Fibroblast of upper back skin (primary cell): ENCODE measurements at regions not wholly inside any gene's neighbourhood (a gene's known extent, or its start where the extent isn't known, plus 50 kb on each side); places are given as distances from the start of the nearest gene placed in this dataset.
A peak's percentile ranks its signal among the peaks of the same experiment; 100 is the strongest.

Experiments
- DNase-seq: peaks from one replicate; pipeline ENCODE4 v3.0.0-alpha.2; 2013

DNA sequence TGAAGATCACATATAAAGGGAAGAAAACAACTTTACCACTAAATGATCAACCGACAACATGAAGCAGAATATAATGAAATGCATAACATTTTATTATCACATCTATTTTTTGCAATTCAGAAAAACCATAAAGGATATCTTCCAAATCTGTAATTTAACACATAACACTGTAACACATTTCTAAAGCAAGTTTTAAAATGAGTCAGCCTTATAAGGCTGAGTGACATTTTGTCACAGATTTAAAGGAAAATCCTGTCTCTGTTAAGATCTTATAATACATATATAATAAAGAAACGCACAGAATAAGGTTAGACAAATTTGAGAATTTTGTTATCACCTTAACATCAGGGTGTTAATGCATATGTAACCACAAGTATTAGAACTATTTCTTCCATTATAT, 198.4 kb upstream of the RASA1 start:
- no peak for DNase-seq

- peak; percentile 76 for DNase-seq
These were observed 197.6 kb upstream of the RASA1 start for GRCh38 chr5:87069974-87070608.

DNA sequence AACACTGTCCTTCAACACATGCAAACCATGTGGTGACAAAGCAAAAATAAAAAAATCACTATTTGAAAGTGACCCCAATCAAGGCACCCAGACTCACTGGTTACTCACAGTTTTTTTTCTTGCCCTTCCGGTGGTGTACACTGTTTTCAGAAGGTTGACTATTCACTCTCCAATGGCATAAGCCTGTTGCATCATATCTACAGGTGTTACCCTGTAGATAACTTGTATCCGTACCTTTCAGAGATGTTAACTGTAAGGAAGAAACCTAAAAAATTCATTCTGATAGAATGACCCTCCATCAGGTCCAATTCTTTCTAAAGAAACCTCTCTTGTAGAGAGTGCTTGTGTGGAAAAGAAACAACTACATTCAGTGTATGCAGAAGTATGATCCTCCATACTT, 193.6 kb upstream of the RASA1 start:
- no peak for DNase-seq

DNA sequence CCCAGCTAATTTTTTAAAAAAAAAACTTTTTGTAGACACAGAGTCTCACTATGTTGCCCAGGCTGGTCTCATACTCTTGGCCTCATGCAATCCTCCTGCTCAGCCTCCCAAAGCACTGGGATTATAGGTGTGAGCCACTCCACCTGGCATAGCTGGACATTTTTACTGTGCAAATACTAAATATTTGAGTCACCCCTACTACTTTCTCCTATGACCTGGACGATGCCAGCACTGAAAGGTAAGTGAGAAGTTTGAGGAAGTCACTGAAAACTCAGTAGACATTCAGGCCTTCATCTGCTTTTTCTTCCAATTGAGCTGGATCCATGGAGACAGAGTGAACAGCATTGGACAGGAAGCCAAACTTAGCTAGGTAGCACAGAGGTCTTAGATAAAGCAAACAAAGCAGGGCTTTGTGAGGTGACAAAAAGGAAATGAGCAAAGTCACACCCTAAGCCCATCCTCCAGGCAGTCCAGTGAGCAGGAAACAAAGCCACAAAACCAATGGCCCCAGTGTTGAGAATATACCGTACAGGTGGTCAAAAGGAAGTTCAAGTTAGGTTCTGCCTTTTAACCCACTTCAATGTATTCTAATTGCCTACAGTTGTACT, 192.6 kb upstream of the RASA1 start:
- DNase-seq, result no peak

DNA sequence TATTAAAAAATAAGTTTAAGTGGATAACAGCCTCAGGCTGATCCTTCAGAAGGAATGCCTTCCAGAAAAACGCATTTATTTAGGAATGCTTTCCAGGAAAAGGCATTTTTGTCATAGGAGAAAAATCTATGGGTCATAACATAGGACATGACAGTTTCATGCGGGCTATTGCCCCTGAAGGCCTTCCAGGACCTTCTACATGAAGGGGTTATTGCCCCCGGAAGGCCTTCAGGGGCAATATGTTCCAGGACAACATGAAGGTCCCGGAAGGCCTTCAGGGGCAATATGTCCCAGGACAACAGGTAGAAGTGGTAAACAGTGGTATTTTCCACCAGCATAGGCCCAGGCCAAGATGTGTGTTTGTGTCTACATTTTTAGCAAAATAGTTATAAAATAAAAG, 191.3 kb upstream of the RASA1 start:
- DNase-seq, result no peak

DNA sequence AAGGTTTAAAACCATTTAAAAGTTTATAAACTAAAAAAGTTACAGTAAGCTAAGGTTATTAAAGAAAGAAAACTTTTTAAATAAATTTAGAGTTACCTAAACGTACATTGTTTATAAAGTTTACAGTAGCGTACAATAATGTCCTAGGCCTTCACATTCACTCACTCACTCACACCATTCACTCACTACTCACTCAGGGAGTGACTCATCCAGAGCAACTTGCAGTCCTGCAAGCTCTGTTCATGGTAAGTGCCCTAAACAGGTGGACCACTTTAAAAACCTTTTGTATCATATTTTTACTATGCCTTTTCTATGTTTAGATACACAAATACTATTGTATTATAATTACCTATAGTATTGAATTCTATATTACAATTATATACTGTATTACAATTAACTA, 190.8 kb upstream of the RASA1 start:
- peak; percentile 19 for DNase-seq

DNA sequence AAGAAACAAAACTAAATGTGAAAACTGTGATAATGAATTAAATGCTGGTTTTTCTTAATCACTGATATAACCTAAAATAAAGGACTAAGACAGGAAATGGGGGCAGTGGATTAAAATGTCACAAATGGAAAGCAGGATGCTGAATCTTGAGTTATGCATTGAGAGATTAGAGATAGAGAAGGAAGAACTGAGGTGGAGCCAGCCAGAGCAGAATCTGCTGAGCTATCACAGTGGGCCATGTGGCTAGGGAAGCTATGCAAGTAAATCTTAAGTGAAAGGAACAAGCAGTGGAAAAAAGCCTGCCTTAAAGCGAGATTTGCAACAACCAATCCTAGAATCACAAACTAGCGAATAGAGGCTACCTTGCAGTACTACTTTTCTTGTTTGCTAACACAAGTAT, 188.5 kb upstream of the RASA1 start:
- no peak for DNase-seq

GRCh38 chr5:87081016-87081415, 186.7 kb upstream of the RASA1 start:
- no peak for DNase-seq

GRCh38 chr5:87081511-87082372, 185.9 kb upstream of the RASA1 start:
- DNase-seq, result no peak

DNA sequence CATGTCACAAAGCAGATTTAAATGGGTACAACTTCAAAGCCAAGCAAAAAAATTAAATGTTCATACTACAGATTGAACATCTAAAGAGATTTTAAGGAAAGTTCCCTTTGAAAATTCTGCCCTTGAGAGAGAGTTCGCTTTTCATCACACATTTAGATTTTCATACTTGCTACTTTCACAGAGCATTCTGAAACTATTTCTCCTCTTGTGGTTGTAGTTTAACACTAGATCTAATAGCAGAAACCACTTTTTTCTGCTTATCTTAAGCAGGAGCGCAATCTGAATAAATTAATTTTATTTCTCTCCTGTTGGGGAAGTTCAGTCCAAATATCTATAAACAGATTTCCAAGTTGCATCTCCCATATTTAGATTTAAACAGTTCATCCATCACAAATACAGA, 173.3 kb upstream of the RASA1 start:
- no peak for DNase-seq

DNA sequence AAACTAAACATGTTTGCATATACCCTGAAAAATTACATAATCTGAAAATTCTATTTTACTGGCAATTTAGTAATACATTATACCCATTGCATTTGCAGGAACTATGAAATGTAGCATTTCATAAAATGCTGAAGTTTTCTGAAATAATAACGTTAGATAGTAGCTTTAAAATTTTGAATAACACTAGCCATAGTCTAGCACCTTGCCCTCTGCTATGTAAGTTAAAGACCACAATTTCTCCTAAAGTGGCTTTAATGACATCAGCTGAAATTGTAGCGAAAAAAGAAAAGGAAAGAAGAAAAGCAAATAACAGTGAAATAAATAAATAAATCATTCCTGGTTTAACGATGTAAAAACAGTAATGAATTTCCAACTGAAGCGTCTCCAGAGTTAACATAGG, 172.8 kb upstream of the RASA1 start:
- no peak for DNase-seq

DNA sequence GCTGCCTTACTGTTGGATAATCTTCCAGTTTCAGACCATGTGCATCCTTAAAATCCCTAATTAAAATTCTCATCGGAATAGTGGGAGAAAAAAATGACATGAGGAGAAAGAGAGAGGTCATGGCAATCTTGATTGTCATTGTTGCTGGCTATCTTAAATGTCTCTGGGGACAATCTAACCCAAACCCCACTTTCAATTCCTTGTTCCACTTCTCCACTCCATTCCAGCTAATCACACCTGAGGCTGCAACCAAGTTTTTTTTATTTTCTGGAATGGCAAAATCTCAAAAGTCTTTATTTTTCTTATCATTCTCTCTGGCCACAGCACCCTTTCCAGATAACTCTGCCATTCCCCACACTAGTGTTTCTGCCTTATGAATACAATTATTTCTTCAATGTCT, 171.9 kb upstream of the RASA1 start:
- no peak for DNase-seq

- DNase-seq, result no peak
These were observed 170.0 kb upstream of the RASA1 start for GRCh38 chr5:87097664-87098063.

DNA sequence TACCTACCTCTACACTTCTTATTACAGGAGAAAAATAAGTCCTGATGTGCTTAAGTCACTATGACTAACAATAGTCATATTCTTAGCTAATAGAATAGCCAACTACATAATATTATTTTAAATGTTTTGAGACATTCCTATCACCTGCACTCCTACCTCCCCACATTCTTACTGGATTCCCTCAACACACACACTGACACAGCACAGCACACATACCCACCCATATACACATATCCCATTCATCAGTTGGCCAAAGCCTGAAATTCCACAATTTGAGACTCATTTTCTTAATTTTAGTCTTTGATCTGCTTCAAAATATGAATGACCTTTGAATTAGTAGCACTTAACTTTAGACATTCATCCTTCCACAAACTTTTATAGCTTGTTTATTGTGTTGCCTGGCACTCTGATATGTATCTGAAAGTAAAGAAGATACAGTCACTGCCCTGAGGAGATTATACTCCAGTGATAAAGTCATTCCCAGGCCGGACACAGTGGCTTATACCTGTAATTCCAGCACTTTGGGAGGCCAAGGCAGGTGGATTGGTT, 168.3 kb upstream of the RASA1 start:
- no peak for DNase-seq

DNA sequence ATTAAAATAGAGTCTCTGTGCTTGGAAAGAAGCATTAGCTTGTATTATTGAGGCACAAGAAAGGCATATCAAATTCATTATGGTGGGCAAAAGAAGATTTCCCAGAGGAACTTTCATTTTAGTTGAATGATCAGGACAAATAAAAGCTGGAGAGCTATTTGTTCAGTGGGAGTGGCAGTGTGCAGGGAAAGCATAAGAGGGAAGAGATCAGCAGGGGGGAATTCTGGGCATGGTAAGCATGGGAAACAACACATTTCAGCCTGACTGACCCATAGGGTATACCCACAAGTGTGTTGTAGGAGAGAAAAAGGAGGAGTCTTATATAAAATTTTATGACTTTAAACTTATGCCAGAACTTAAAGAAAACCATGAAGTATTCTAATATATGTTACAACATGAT, 167.7 kb upstream of the RASA1 start:
- DNase-seq, result no peak

DNA sequence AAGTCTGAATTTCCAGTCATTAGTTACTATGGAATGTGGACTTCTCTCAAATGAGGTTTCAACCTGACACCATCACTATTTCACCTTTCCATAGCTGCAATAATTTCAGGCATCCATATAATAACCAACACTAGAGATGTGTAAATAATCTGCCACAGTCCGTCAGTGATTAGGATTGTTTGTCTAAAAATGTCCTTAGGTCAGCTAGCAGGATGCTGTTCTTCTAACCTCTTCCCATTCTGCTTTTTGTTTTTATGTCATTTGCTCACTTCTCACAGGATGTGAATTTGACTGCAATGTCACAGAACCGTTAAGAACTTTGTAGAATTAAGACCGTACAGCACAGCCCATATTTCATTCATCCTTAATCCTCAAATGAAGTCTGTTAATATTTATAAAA, 166.4 kb upstream of the RASA1 start:
- DNase-seq, result no peak

GRCh38 chr5:87102841-87103240, 164.8 kb upstream of the RASA1 start:
- DNase-seq, result no peak

DNA sequence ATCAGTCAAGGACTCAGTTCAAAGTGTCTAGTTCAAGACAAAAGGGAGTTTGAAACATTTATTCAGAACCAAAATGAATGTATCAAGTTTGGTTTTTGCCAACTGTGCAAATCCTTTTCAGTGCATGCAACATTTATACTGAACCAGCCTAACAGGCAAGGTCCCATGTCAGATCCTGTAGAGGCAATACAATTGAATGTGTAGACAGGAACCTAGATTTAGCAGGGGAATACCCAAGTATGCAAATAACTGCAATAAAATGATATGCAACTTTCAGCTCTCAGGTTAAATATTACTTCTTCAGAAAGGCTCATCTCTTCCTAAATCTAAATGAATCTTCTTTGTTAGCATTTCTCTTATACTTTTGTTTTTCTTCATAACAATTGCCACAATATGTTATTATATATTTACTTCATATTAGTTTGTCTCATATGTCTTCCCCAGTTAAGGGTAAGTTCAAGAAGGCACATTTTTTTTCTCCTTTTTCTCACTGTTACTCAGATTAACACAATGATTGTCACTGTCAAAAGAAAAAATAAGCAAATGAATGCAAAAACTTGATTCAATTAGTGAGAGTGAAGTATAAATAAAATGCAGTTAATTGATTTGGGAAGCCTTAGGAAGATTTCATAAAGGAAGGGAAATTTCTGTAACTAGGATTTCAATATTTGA, 163.9 kb upstream of the RASA1 start:
- no peak for DNase-seq

GRCh38 chr5:87105577-87105976, 162.1 kb upstream of the RASA1 start:
- DNase-seq, result no peak

DNA sequence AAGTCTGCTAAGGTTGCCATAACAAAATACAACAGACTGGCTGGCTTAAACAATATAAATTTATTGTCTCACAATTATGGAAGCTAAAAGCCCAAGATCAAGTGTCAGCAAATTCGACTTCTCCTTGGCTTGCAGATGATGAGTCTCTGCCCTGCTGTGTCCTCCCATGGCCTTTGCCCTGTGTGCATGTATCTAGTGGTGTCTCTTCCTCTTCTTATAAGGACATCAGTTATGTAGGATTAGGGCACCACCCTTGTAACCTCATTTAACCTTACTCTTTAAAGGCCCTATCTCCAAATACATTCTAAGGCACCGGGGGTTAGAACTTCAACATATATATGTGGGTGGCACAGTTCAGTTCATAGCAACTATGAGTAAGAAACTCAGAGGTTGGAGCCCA, 157.9 kb upstream of the RASA1 start:
- no peak for DNase-seq

GRCh38 chr5:87110721-87111120, 157.0 kb upstream of the RASA1 start:
- no peak for DNase-seq

- peak; percentile 91 for DNase-seq
These were observed 153.8 kb upstream of the RASA1 start for GRCh38 chr5:87113861-87114260.

DNA sequence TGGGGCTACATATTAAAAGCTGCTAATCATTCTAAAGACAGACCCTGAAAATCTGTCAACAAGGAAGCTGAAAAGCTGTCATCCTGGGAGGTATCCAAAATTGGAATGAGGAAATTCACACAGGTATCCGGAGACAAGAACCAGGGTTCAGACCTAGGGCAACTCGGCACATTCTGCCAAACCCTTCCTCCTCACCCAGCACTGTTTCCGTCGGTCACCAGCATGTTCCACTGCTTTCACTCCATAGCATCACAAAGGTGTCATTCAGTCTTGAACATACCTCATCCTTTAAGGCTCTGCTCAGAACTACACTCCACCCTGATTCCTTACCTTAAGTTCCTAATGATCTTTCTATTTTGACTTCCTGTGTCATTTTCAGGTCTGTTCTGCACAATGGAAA, 153.1 kb upstream of the RASA1 start:
- DNase-seq, result no peak
